ENCODE measurements at regions not wholly inside any gene's neighbourhood (a gene's known extent, or its start where the extent isn't known, plus 50 kb on each side); places are given as distances from the start of the nearest gene placed in this dataset.
A peak's percentile ranks its signal among the peaks of the same experiment; 100 is the strongest.

GRCh38 chr11:122578171-122578825 is 77.2 kb upstream of the UBASH3B start:
- CTCF ChIA-PET = interaction anchor here (0.5 kb wide), 1 partner anchor 21 kb away, joined by 5 read pairs; no protein-coding TSS in a partner anchor

GRCh38 chr11:122572592-122572991 is 82.9 kb upstream of the UBASH3B start:
- Histone ChIP-seq H3K9ac (ENCODE audit: low read length) (no peak overlapping the region), H3K9me3 (ENCODE audit: low read length) (no peaks in the 10 kb centered on the region), H2AFZ (ENCODE audit: low read length) (no peak overlapping the region), H3K4me1 (ENCODE audit: insufficient read depth, low read length) (no peaks in the 10 kb centered on the region), H3F3A (ENCODE audit: low read length, unreplicated experiment) (no peaks in the 10 kb centered on the region), H3K79me2 (ENCODE audit: low read length) (no peaks in the 10 kb centered on the region), H3K27ac (ENCODE audit: low read length) (no peak overlapping the region), H3K27me3 (ENCODE audit: low read length) (peaks cover 22% of the 10 kb centered on the region), H4K20me1 (ENCODE audit: low read length) (no peaks in the 10 kb centered on the region), H3K36me3 (ENCODE audit: low read depth, low read length) (no peaks in the 10 kb centered on the region), H3K4me2 (ENCODE audit: low read length) (no peak overlapping the region), H3K9me2 (replicated peaks; ENCODE audit: low read length) (no peaks in the 10 kb centered on the region), H3K4me3 (ENCODE audit: low read length) (no peak overlapping the region)
- POLR2A ChIA-PET (ENCODE audit: unreplicated experiment) = no interaction called here
- DNase-seq (no peak), ATAC-seq (no peak)
- TF ChIP-seq EZH2phosphoT487 (IDR thresholded peaks at IDR 0.05; ENCODE audit: borderline replicate concordance, low read length) (no peak), CTCF (conservative IDR thresholded peaks at IDR 0.05; ENCODE audit: low read depth, low read length) (no peak), EZH2 (IDR thresholded peaks at IDR 0.05; ENCODE audit: low read length, unreplicated experiment) (no peak)
- BruUV-seq (replicated peaks) = no TSS peak
- CTCF ChIA-PET = no interaction called here
- intact Hi-C loops (cut with micrococcal nuclease) = no loop called here

More at GRCh38 chr11:122578171-122578825, 77.2 kb upstream of the UBASH3B start:
- TF ChIP-seq CTCF (conservative IDR thresholded peaks at IDR 0.05; ENCODE audit: low read depth, low read length) (peak; percentile 44; the same call in 1 of the 2 replicates), EZH2 (IDR thresholded peaks at IDR 0.05; ENCODE audit: low read length, unreplicated experiment) (no peak)
- Histone ChIP-seq H4K20me1 (ENCODE audit: low read length) (no peaks in the 10 kb centered on the region), H3K4me3 (ENCODE audit: low read length) (no peak overlapping the region), H3K9me3 (ENCODE audit: low read length) (no peaks in the 10 kb centered on the region), H3K79me2 (ENCODE audit: low read length) (no peaks in the 10 kb centered on the region), H3K27ac (ENCODE audit: low read length) (no peak overlapping the region), H2AFZ (ENCODE audit: low read length) (no peak overlapping the region), H3K9ac (ENCODE audit: low read length) (no peak overlapping the region), H3F3A (ENCODE audit: low read length, unreplicated experiment) (no peaks in the 10 kb centered on the region), H3K4me1 (ENCODE audit: insufficient read depth, low read length) (peaks cover 12% of the 10 kb centered on the region), H3K4me2 (ENCODE audit: low read length) (no peak overlapping the region), H3K27me3 (ENCODE audit: low read length) (no peaks in the 10 kb centered on the region), H3K36me3 (ENCODE audit: low read depth, low read length) (no peaks in the 10 kb centered on the region), H3K9me2 (replicated peaks; ENCODE audit: low read length) (no peaks in the 10 kb centered on the region)
- BruUV-seq (replicated peaks) = no TSS peak
- POLR2A ChIA-PET (ENCODE audit: unreplicated experiment) = no interaction called here
- DNase-seq = peak; percentile 25
- intact Hi-C loops (cut with micrococcal nuclease) = no loop called here
- ATAC-seq = no peak

- no peaks in the 10 kb centered on the region for H4K20me1 ChIP-seq (ENCODE audit: low read length)
- no peak overlapping the region for H3K4me3 ChIP-seq (ENCODE audit: low read length)
- intact Hi-C loops (cut with micrococcal nuclease) = no loop called here
- TF ChIP-seq EZH2phosphoT487 (IDR thresholded peaks at IDR 0.05; ENCODE audit: borderline replicate concordance, low read length) = no peak
- TF ChIP-seq EZH2 (IDR thresholded peaks at IDR 0.05; ENCODE audit: low read length, unreplicated experiment) = no peak
- TF ChIP-seq CTCF (conservative IDR thresholded peaks at IDR 0.05; ENCODE audit: low read depth, low read length) = no peak
- DNase-seq (no peak), ATAC-seq (no peak)
- no peaks in the 10 kb centered on the region for H3K4me1 ChIP-seq (ENCODE audit: insufficient read depth, low read length)
- no TSS peak for BruUV-seq (replicated peaks)
- ChIA-PET POLR2A (ENCODE audit: unreplicated experiment) (no interaction called here), CTCF (no interaction called here)
- no peaks in the 10 kb centered on the region for H3K79me2 ChIP-seq (ENCODE audit: low read length)
- H3K4me2 ChIP-seq (ENCODE audit: low read length) = no peak overlapping the region
- H3K9me2 ChIP-seq (replicated peaks; ENCODE audit: low read length) = no peaks in the 10 kb centered on the region
- H2AFZ ChIP-seq (ENCODE audit: low read length) = no peak overlapping the region; the same call in 1 of the 2 replicates
- no peaks in the 10 kb centered on the region for H3K36me3 ChIP-seq (ENCODE audit: low read depth, low read length)
- H3F3A ChIP-seq (ENCODE audit: low read length, unreplicated experiment) = no peaks in the 10 kb centered on the region
- H3K9ac ChIP-seq (ENCODE audit: low read length) = no peak overlapping the region
- H3K27ac ChIP-seq (ENCODE audit: low read length) = no peak overlapping the region
- no peaks in the 10 kb centered on the region for H3K9me3 ChIP-seq (ENCODE audit: low read length)
- peaks cover 60% of the 10 kb centered on the region for H3K27me3 ChIP-seq (ENCODE audit: low read length)
Observed at GRCh38 chr11:122563761-122564160, 91.8 kb upstream of the UBASH3B start.

Data from PC-3 (cell line).